NCI-H510A (cell line): ENCODE measurements at regions not wholly inside any gene's neighbourhood (a gene's known extent, or its start where the extent isn't known, plus 50 kb on each side); places are given as distances from the start of the nearest gene placed in this dataset.

Experiments used
- DNase-seq: peaks from one replicate; lab custom pipeline; 2025; lab: John Stamatoyannopoulos, UW

- DNase-seq = no peak
These were observed 410.3 kb upstream of the RASGEF1B start for GRCh38 chr4:81881855-81882621.

DNA sequence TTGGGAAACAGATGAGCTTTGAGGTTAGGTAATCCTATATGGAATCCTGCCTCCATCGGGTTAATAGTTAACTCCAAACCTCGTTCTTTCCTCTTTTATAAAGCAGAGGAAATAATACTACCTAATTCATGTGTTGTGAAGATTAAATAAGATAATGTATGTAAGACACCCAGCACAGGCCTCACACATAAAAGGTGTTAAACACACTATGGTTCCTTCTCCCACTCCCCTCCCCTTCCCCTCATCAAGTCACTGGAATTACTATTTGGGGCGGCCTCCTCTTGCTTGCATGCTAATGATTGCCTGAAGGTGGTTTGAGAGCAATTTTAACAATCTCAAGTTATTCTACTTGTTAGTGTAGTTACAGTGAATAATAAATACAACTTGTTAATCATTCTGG is 404.4 kb upstream of the RASGEF1B start:
- no peak for DNase-seq

- no peak for DNase-seq
These were observed 403.2 kb upstream of the RASGEF1B start for GRCh38 chr4:81874661-81875515.

DNA sequence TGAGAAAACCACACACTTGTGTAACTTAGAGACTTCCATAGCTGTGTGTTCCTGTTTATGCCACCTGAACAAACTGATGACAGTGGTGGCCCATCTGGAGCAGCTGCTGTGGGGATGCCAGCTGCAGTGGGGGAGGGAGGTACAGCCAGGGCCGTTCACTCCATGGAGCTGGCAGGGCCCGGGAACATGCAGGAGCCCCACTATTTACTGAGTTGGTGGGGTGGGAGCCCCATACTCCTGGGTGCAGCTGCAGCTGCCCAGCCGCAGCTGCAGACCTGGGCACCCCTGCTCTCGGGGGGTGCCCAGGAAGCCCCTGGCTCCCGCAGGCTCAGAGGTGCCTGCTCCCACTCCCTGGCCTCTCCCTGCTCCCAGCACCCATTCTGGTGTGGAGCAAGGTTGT is 398.6 kb upstream of the RASGEF1B start:
- peak; percentile 68 for DNase-seq

GRCh38 chr4:81860111-81860510 is 388.4 kb upstream of the RASGEF1B start:
- DNase-seq = no peak

GRCh38 chr4:81854406-81854805 is 382.7 kb upstream of the RASGEF1B start:
- no peak for DNase-seq

DNA sequence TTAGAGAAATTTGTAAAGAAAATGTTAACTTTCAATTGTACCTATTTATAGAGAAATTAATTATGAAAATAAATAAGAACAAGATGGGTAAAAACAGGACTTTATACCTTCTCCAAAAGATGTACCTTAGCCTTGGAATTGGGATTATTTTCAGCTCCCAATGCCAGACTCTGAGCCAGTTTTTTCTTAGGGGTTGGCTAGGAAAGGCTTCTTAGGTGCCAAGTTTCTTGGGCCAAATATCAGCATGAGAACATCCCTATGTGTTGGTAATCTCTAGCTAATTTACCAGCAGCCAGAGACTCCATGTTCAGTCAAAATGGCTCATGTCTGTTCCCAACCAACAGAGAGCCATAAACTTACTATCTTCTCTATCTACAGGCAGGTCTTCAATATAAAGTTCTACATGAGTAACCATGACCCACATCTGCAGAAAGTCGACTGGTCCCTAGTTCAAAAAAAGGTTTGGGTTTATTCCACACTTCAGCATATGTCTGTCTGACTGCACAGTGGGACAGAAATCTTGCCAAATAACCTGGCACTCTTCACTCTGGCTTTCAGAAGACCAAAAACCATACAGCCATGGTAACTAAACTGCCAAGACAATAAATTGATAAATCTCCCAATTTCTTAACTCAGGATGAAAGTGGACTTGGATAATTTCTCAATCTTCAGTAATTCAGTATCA is 380.5 kb upstream of the RASGEF1B start:
- no peak for DNase-seq

DNA sequence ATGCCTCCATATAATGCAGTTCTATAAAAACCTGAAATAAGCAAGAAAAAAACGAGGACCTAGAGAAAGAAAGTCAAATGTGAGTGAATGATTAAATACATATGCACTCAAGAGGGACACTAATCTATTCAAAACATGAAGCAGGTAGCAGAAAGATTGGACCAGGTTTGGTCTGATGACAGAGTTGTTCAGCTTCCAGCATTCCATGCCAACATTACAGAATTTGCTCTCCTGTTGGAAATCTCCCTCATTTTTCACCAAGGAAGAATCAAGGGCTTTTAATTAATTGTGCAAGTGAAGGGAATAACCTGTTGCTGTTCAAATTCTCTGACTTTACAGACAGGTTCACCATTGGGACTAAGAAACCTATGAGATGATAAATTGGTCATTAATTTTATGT is 379.0 kb upstream of the RASGEF1B start:
- DNase-seq = no peak

DNA sequence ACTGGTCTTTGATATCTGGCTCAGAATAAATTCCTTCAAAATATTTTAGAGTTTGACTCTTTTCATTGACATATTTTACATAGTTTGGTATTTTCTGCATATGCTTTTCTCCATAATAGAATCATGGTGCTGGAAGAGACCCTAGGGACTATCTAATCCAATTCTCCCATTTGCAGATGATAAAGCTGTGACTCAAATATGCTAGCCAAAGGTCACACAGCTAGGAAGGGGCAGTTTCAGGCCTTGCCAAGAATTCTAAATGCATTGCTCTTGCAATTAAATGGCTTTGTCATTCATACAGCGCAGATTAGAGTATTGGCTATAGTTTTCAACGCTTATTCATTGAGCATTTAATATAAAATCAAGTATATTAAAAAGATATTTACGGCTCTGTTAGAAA is 374.1 kb upstream of the RASGEF1B start:
- no peak for DNase-seq

DNA sequence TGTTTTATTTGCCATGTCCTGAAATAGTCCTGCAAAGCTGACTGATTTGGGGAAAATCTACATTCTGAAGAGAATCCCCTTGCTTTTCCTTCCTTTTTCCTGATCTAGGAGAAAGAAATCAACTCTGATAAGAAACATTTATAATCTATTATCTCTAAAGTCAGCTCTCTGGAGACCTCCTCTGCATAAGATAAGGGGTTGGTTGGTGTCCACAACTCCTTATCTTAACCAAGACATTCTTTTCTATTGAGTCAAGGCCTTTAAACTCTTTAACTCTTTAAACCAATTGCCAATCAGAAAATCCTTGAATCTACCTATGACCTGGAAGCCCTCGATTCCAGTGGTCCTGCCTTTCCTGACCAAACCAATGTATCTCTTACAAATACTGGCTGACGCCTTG is 373.6 kb upstream of the RASGEF1B start:
- DNase-seq = no peak

- DNase-seq = peak; percentile 20
These were observed 373.0 kb upstream of the RASGEF1B start for GRCh38 chr4:81844717-81845116.

- DNase-seq = no peak
These were observed 367.8 kb upstream of the RASGEF1B start for GRCh38 chr4:81839347-81840042.

GRCh38 chr4:81838586-81838985 is 366.9 kb upstream of the RASGEF1B start:
- no peak for DNase-seq

GRCh38 chr4:81836716-81837115 is 365.0 kb upstream of the RASGEF1B start:
- no peak for DNase-seq

GRCh38 chr4:81833576-81833975 is 361.9 kb upstream of the RASGEF1B start:
- DNase-seq = no peak

GRCh38 chr4:81828991-81829390 is 357.3 kb upstream of the RASGEF1B start:
- DNase-seq = no peak

DNA sequence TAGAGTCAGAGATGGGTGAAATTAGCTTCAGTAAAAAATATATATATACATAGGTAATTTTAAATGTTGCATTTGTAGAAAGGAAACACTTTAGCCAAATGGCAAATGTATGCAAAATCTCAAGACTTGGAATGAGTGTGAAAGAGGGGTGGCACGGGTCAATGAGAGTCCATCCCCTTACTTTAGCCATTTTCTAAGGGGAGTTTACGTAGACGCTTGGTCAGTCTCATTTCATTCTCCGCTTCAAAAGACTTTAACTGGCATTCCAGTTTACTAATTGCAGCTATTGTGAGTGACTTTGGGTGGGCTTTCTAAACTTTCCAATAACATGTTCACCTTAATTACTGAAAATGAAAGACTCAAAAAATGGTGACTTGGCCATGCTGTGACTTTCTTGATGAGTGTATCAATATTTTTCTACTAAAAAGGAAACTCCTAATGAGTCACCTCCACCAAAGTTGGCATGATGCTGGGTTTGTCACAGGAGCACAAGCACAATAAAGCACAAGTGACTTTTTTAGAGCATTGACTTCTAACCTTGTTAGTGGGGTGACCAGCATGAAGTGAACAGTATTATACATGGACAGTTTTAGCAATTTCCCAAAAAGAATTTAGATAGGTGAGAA is 356.0 kb upstream of the RASGEF1B start:
- DNase-seq = no peak

DNA sequence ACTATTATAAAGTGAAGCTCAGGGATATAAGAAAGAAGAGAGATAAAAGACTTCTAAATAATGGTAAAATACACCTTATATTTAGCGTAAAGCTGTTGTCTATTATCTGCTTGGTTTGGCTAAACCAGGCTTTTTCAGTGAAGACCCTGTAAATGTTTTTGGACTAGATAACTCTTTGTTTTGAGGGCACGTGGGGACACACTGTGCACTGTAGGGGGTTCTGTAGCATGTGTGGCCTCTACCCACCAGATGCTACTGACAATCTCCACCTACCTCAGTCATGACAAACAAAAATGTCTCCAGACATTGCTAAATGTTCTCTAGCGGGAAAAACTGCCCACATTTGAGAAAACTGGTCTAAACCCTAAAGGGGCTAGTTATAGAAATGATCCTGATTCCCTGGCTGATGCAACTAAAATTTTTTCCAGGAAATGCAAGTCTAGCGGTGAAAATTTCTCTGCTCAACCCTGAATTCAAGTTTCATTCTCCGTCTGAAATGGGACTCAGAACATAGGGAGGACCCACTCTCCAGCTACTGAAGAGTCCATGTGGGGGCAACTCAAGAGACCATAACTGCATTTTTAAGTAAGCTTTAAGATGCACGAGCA is 355.2 kb upstream of the RASGEF1B start:
- DNase-seq = no peak

DNA sequence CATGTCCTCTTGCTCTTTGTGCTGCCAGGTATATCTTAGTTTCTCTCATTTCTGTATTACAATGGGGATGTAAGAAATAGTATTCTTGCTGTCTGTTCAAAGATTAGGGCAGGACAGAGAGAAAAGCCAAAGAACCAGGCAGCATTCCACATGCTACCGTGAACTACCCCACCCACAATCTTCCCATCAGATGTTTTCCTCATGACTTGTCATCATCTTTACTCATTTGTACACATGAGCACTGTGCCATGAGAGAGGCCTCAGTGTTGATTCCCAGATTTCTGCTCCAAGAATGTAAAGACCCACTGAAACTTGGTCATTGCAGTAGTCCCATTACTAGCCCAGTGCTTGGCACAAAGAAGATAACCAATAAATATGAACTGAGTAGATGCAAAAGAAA is 354.6 kb upstream of the RASGEF1B start:
- DNase-seq = no peak

DNA sequence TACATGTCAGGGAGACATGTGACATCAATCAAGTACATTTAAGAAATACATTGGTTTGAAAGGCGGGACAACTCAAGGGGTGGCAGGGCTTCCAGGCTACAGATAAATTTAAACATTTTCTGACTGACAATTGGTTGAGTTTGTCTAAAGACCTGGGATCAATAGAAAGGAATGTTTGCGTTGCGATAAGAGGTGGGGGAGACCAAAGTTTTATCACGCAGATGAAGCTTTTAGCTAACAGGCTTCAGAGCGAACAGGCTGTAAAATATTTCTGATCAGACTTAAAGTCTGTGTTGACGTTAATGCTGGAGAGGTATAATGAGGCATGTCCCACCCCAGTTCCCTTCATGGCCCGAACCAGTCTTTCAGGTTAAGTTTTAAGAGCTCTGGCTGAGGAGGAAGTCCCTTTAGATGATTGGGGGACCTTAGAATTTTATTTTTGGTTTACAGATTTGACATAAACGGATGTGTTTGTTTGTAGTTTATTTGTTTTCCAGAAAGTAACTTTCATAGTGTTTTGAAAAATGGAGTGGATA is 346.7 kb upstream of the RASGEF1B start:
- no peak for DNase-seq
